DOHH2 (cell line): ENCODE measurements at regions not wholly inside any gene's neighbourhood (a gene's known extent, or its start where the extent isn't known, plus 50 kb on each side); places are given as distances from the start of the nearest gene placed in this dataset.

Experiments
- CTCF ChIP-seq: fragments of 200-600 bp; sonication (generic); IDR thresholded peaks from one replicate; pipeline ENCODE4 v1.5.1; 2014; ENCODE audit warnings: antibody characterized with exemption, mild to moderate bottlenecking, low read depth, low read length; ENCODE audit not compliant: poor library complexity, severe bottlenecking
- EZH2phosphoT487 ChIP-seq: fragments of 200-600 bp; sonication (generic); IDR thresholded peaks from 2 replicates; pipeline ENCODE4 v1.6.1; 2017; ENCODE audit warnings: borderline replicate concordance, mild to moderate bottlenecking, antibody characterized with exemption, low read length, moderate library complexity, mixed read lengths

- no peak for TF ChIP-seq CTCF
- no peak for TF ChIP-seq EZH2phosphoT487
Measured at GRCh38 chr6:133004304-133004884, 190.0 kb downstream of the RPS12 start.
